Caco-2 (cell line): ENCODE measurements at regions not wholly inside any gene's neighbourhood (a gene's known extent, or its start where the extent isn't known, plus 50 kb on each side); places are given as distances from the start of the nearest gene placed in this dataset.

Source experiments
- BruUV-seq: library from RNA; stranded (reverse); fragments of 400-500 nt; replicated peaks from 2 replicates; lab custom pipeline; 2021; lab: Mats Ljungman, UMichigan
- CTCF ChIA-PET: fragments of 300-600 bp; sonication (Branson Sonifier 250); formaldehyde crosslinking; loops from one replicate; lab custom pipeline; 2022; ENCODE audit warnings: antibody characterized with exemption; lab: Charles Lee
- POLR2A ChIA-PET: fragments of 300-600 bp; sonication (Branson Sonifier 250); formaldehyde crosslinking; loops from one replicate; lab custom pipeline; 2022; ENCODE audit warnings: antibody characterized with exemption; lab: Charles Lee
- DNase-seq, 2 experiments: peaks; one replicate each; pipeline versions ENCODE4 v3.0.0 to v3.0.0-alpha.2; 2020 to 2022
- H3K27me3 ChIP-seq: replicated peaks from 2 replicates; pipeline ENCODE4 v1.6.0; 2011; ENCODE audit warnings: low read length; ENCODE audit not compliant: control insufficient read depth, insufficient read depth
- H3K36me3 ChIP-seq: 2 replicates; pipeline ENCODE4 v1.5.1; 2011; ENCODE audit warnings: low read length; ENCODE audit not compliant: control insufficient read depth, insufficient read depth
- H3K4me1 ChIP-seq: fragments of 250-450 bp; sonication (Bioruptor Pico); 2 replicates; pipeline ENCODE4 v1.5.1; 2020; ENCODE audit warnings: mild to moderate bottlenecking
- H3K4me3 ChIP-seq: 2 replicates; pipeline ENCODE4 v1.5.1; 2011; ENCODE audit warnings: low read depth, mild to moderate bottlenecking, control low read depth, low read length
- H3K9me3 ChIP-seq: fragments of 250-450 bp; sonication (Bioruptor Pico); 2 replicates; pipeline ENCODE4 v1.5.1; 2020; ENCODE audit warnings: mild to moderate bottlenecking, moderate library complexity
- H3K27ac Mint-ChIP-seq: one replicate; pipeline ENCODE4 v1.8.0; 2022; ENCODE audit warnings: mixed read lengths; ENCODE audit not compliant: unreplicated experiment
- H3K27me3 Mint-ChIP-seq: one replicate; pipeline ENCODE4 v1.8.0; 2022; ENCODE audit warnings: mixed read lengths; ENCODE audit not compliant: insufficient read depth, unreplicated experiment
- H3K36me3 Mint-ChIP-seq: one replicate; pipeline ENCODE4 v1.8.0; 2022; ENCODE audit warnings: mild to moderate bottlenecking, mixed read lengths; ENCODE audit not compliant: insufficient read depth, unreplicated experiment
- H3K4me1 Mint-ChIP-seq: one replicate; pipeline ENCODE4 v1.8.0; 2022; ENCODE audit warnings: low read depth, mixed read lengths; ENCODE audit not compliant: unreplicated experiment
- H3K4me3 Mint-ChIP-seq: one replicate; pipeline ENCODE4 v1.8.0; 2022; ENCODE audit warnings: mild to moderate bottlenecking, moderate library complexity, mixed read lengths; ENCODE audit not compliant: unreplicated experiment
- H3K9me3 Mint-ChIP-seq: one replicate; pipeline ENCODE4 v1.8.0; 2022; ENCODE audit warnings: mixed read lengths; ENCODE audit not compliant: unreplicated experiment
- intact Hi-C: fragments of 100-400 bp; cut with micrococcal nuclease; formaldehyde crosslinking; loops from one replicate; pipeline ENCODE4 v1.10.0; 2022; ENCODE audit not compliant: unreplicated experiment
- TF ChIP-seq, protein P1 (sequence below), 2 experiments: fragments of 200-600 bp in 1 of 2; IDR thresholded peaks; 1 replicate in 1 of 2; 2 replicates in 1 of 2; pipeline versions ENCODE4 v1.5.1 to v1.8.0; 2011 to 2022; ENCODE audit warnings: antibody characterized with exemption in 1 of 2, control low read depth in 1 of 2, inconsistent platforms in 1 of 2, low read depth in 1 of 2, low read length in 1 of 2, mild to moderate bottlenecking in 1 of 2, moderate library complexity in 1 of 2; ENCODE audit not compliant: insufficient read depth in 1 of 2, severe bottlenecking in 1 of 2, unreplicated experiment in 1 of 2

DNA sequence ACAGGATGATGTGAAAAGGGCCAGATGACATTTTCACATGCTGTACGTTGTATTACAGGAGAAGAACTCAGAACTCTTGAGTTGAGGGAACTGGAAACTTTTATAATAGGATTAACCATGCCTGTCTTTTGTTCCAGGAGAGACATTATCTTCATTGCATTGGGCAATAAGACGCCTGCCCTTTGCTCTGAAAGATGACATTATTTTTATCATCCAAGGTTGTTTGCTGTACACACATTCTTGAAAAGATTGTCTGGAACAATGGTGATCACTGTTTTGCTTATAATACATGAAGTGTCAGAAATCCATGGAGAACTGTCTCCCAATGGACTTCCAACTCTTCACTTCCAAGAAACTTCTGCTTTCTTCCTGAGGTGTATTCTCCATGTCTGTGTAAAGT is 334.6 kb upstream of the B3GAT1 start:
- BruUV-seq: no TSS peak
- peaks cover 58% of the 10 kb centered on the region for H3K4me1 Mint-ChIP-seq
- TF ChIP-seq, protein P1, sequence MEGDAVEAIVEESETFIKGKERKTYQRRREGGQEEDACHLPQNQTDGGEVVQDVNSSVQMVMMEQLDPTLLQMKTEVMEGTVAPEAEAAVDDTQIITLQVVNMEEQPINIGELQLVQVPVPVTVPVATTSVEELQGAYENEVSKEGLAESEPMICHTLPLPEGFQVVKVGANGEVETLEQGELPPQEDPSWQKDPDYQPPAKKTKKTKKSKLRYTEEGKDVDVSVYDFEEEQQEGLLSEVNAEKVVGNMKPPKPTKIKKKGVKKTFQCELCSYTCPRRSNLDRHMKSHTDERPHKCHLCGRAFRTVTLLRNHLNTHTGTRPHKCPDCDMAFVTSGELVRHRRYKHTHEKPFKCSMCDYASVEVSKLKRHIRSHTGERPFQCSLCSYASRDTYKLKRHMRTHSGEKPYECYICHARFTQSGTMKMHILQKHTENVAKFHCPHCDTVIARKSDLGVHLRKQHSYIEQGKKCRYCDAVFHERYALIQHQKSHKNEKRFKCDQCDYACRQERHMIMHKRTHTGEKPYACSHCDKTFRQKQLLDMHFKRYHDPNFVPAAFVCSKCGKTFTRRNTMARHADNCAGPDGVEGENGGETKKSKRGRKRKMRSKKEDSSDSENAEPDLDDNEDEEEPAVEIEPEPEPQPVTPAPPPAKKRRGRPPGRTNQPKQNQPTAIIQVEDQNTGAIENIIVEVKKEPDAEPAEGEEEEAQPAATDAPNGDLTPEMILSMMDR (IDR thresholded peaks at IDR 0.05; ENCODE audit: insufficient read depth in 1 of 2, low read depth in 1 of 2, low read length in 1 of 2, severe bottlenecking in 1 of 2, unreplicated experiment in 1 of 2): no peak
- H3K4me3 ChIP-seq: no peak overlapping the region
- intact Hi-C loops: no loop called here
- peaks cover 12% of the 10 kb centered on the region for H3K9me3 Mint-ChIP-seq
- no peak overlapping the region for H3K4me3 Mint-ChIP-seq
- no peaks in the 10 kb centered on the region for H3K27me3 ChIP-seq
- peak overlapping the region; percentile 10 for H3K27ac Mint-ChIP-seq
- H3K4me1 ChIP-seq: peaks cover 60% of the 10 kb centered on the region
- peak in 1 of 2 experiments; percentile 31 for DNase-seq
- peaks cover 34% of the 10 kb centered on the region for H3K9me3 ChIP-seq
- H3K27me3 Mint-ChIP-seq: no peaks in the 10 kb centered on the region
- POLR2A ChIA-PET: no interaction called here
- H3K36me3 Mint-ChIP-seq: peaks cover 8% of the 10 kb centered on the region
- H3K36me3 ChIP-seq: no peaks in the 10 kb centered on the region
- CTCF ChIA-PET: interaction anchor here (0.6 kb wide), 1 partner anchor 12 kb away, joined by 3 read pairs; no protein-coding TSS in a partner anchor

DNA sequence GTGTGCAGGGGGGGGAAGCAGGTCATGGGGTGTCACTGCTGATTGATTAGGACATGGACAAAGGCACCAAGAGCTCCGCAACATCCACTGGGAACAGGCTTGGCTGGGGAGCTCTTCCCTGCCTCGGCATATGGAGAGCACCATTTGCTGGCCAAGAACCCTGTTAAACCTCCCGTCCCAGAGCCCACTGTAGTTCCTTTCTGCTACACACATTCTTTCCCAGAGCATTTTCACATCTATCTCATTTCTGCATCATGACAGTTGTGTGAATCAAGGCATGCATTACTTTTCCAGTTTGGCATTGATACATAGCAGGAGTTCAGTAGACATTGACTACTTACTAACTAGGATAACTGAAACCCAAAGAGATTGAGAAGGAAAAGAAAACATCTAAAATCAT is 333.4 kb upstream of the B3GAT1 start:
- Mint-ChIP-seq H3K4me3 (no peak overlapping the region), H3K4me1 (peaks cover 50% of the 10 kb centered on the region), H3K9me3 (peaks cover 12% of the 10 kb centered on the region), H3K36me3 (peaks cover 8% of the 10 kb centered on the region), H3K27ac (peak overlapping the region; percentile 10), H3K27me3 (no peaks in the 10 kb centered on the region)
- peak in 1 of 2 experiments; percentile 22 for DNase-seq
- no TSS peak for BruUV-seq
- TF ChIP-seq, protein P1 (IDR thresholded peaks at IDR 0.05; ENCODE audit: insufficient read depth in 1 of 2, low read depth in 1 of 2, low read length in 1 of 2, severe bottlenecking in 1 of 2, unreplicated experiment in 1 of 2): no peak
- POLR2A ChIA-PET: no interaction called here
- no peaks in the 10 kb centered on the region for H3K27me3 ChIP-seq
- no peak overlapping the region for H3K4me3 ChIP-seq
- no peaks in the 10 kb centered on the region for H3K36me3 ChIP-seq
- CTCF ChIA-PET: no interaction called here
- peaks cover 34% of the 10 kb centered on the region for H3K9me3 ChIP-seq
- peaks cover 59% of the 10 kb centered on the region for H3K4me1 ChIP-seq
- intact Hi-C loops: no loop called here

DNA sequence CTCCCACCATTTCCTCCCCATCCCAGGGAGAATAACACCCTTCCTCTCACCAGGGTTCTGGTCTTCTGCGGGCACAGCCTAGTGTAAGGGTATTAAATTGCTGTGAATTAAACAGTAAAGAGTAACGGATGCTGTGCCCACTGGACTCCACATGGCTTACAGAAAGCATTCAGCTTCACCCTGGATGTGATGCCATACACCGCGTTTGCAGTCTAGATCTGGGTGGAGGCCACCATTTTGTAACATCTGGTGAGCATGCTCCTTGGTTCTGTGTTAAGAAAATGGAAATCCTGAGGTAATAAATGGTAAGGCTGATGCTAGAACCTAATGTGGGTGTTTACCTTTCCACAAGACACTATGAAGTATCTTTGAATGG is 331.8 kb upstream of the B3GAT1 start:
- POLR2A ChIA-PET: interaction anchor here (2.1 kb wide), 1 partner anchor 8 kb away, joined by 6 read pairs; no protein-coding TSS in a partner anchor
- Histone ChIP-seq H3K9me3 (peaks cover 31% of the 10 kb centered on the region), H3K4me3 (no peak overlapping the region), H3K36me3 (no peaks in the 10 kb centered on the region), H3K27me3 (no peaks in the 10 kb centered on the region), H3K4me1 (peaks cover 64% of the 10 kb centered on the region)
- CTCF ChIA-PET: no interaction called here
- Mint-ChIP-seq H3K36me3 (no peaks in the 10 kb centered on the region), H3K27me3 (no peaks in the 10 kb centered on the region), H3K27ac (no peak overlapping the region), H3K4me3 (peak overlapping the region; percentile 9), H3K9me3 (peaks cover 3% of the 10 kb centered on the region), H3K4me1 (peaks cover 50% of the 10 kb centered on the region)
- intact Hi-C loops: loop anchor here (1.0 kb wide), 4 partner anchors 74 to 302 kb away; no protein-coding TSS in a partner anchor
- TF ChIP-seq, protein P1 (IDR thresholded peaks at IDR 0.05; ENCODE audit: insufficient read depth in 1 of 2, low read depth in 1 of 2, low read length in 1 of 2, severe bottlenecking in 1 of 2, unreplicated experiment in 1 of 2): no peak
- no TSS peak for BruUV-seq
- DNase-seq: peak in 1 of 2 experiments; percentile 20
